Tongue (tissue), 1 donor: ENCODE measurements at regions not wholly inside any gene's neighbourhood (a gene's known extent, or its start where the extent isn't known, plus 50 kb on each side); places are given as distances from the start of the nearest gene placed in this dataset.
"Not testable (repeated sequence)": the region's sequence is repeated elsewhere in the genome, so short reads cannot be mapped to it uniquely, and the experiment has no call there.

Experiments used
- DNase-seq: peaks from one replicate; pipeline ENCODE4 v3.0.0-alpha.2; 2015

DNA sequence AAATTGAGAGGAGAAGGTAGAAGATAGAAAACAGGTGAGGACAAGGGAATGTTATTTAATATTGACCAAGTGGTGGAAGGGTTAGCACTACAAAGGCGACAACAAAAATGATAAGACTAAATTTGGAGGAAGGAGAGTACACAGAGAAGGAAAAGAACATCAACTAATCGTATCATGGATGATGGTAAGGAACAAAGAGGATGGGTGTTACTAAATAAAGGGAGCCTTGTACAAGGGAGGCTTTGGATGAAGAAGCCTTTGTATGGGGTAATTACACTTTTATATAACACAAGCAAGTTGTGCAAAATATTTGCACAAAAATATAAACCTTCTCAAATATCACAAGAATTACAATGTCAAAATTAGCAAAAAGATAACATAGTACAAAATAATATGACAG is 125.7 kb downstream of the ZNF608 start:
- DNase-seq: no peak

DNA sequence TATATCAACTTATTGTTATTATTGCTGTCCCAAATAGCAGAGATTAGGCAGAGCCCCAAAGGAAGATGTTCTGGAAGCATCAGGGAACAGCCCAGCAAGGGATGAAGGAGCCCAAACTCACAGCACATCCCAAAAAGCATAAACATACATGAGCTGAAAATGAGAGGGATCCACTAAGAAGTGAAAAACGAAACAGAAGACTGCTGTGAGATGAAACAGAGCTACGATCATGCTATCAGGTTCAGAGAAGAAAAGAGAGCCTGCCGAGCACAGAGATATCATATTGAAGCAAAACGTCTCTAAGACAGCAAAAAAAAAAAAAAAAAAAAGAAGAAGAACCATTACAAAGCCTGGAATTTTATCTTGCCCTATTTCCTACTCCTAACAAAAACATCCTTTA is 127.3 kb downstream of the ZNF608 start:
- no peak for DNase-seq

- DNase-seq: no peak
Observed at GRCh38 chr5:124617787-124618186, 128.7 kb downstream of the ZNF608 start.

GRCh38 chr5:124614836-124615385 is 131.5 kb downstream of the ZNF608 start:
- DNase-seq: no peak

- DNase-seq: no peak
Observed at GRCh38 chr5:124614105-124614504, 132.3 kb downstream of the ZNF608 start.

DNA sequence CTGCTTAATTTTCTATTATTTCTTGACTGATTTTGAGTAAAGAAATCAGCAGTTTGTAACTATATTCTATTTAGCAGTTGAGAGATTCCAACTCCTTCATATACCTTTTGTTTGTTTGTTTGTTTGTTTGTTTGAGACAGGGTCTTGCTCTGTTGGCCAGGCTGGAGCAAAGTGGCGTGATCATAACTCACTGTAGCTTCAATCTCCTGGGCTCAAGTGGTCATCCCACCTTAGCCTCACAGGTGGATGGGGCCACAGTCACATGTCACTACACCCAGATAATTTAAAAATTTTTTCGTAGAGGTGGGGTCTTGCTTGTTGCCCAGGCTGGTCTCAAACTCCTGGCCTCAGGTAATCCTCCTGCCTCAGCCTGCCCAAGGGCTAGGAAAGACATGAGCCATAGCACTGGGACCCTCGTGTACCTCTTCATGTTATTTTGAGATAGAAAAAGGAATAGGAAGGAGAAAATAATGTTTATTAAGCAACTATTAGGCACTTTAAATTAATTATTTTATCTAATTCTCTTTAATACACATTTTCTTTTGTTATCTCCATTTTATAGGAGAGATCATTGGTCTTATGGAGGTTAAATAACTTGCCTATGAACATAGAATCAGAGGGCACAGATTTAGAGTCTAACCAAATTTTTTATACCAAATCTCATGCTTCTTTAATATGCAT is 133.0 kb downstream of the ZNF608 start:
- DNase-seq: no peak

DNA sequence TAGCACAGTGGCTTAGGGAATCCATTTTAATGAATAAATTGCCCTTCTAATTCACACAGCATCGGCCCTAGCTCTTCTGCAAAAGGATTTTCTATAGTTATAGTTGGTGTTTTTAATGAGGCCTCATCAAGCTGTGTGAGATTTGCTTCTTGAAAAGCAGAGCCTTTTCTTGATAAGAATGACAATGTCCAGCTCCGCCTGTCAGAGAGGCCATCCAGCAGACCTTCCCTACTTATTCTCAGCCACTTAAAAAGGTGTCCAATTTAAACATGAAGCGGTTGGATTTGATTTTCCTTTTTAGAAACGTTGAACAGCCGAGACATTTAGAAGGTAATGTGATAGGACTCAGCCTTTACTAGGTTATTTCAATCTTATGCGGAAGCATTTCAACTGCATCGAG is 134.4 kb downstream of the ZNF608 start:
- no peak for DNase-seq

DNA sequence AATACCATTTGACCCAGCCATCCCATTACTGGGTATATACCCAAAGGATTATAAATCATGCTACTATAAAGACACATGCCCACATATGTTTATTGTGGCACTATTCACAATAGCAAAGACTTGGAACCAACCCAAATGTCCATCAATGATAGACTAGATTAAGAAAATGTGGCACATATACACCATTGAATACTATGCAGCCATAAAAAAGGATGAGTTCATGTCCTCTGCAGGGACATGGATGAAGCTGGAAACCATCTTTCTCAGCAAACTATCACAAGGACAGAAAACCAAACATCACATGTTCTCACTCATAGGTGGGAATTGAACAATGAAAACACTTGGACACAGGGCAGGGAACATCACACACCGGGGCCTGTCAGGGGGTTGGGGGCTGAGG is 135.2 kb downstream of the ZNF608 start:
- DNase-seq: not testable (repeated sequence)

- DNase-seq: not testable (repeated sequence)
Observed at GRCh38 chr5:124609685-124610084, 136.8 kb downstream of the ZNF608 start.

GRCh38 chr5:124606543-124606942 is 139.9 kb downstream of the ZNF608 start:
- no peak for DNase-seq

- DNase-seq: peak; percentile 43
Observed at GRCh38 chr5:124606093-124606492, 140.3 kb downstream of the ZNF608 start.

DNA sequence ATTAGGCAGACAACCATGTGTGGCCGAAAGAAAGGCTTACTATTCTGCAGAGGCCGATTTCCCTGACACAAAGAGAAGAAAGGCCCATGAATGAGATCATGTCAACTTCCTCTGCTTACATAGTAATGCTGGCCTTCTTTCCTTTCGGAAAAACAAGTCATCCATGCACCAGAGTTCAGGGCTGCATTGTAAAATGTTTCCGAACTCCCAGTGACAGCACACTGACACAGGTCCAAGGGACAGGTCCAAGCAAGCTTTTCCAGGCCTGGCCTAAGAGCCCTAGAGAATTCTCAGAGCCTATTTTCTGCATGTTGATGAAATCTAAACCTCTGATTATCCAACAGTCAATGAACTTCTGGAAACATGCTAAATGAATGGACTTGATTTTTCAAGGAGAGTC is 140.9 kb downstream of the ZNF608 start:
- peak; percentile 90 for DNase-seq

DNA sequence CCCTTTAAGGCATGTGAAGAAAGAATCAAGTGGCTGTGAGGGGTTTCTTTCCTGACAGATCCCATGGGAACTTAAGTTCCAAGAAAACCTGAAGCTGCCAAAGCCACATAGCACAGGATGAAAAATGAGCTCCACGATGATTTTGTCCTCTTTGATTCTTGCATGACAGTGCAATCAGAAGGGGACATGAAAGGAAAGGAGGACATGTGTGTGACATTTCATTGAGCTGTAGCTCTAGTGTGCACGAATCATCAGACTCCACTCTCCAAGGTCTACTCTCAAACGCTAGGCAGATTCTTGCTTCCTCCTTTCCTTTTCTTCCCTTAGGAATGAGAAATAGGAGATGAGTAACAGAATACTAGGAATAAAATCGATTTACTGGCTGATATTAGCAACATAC is 142.0 kb downstream of the ZNF608 start:
- DNase-seq: no peak

GRCh38 chr5:124602925-124603650 is 143.4 kb downstream of the ZNF608 start:
- no peak for DNase-seq

DNA sequence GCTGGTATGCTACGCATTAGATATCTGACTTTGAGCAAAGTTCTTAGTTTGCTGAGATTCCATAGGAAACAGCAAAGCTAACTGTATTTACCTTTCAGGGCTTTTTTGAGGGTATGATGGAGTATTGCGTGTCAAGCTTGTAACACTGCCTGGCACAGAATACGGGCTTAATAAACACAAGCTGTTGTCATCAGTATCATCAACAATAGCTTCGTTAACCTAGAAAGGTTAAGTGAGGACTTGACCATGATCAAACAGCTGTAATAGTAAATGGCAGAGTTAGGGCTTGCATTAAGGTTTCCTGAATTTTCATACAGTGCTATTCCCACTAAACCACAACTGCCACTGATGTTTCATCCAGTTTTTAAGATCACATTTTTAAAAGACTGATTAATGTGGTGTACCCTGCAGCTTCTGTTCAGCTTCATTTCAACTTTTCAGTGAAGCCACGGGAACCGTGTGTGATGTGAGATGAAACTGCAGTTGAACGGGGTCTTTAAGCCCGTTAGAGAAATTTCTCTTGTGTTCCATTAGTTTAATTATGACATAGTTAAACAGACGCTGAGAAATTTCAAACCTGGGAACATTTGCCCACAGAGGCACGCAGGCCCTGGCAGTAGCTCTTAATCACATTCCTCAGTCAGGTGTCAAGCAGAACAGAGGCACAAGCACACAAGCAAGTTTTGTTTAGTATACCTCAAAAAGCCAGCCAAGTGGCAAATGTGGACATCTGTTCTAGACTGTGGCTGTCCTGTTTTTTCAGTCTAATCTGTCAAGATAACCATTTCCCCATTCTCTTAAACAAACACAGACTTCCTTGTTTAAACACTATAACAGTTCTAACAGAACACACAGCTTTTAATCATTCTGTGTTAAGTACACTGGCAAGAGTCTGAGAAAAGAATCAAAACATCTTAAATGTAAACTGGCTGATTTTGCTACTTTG is 147.1 kb downstream of the ZNF608 start:
- peak; percentile 74 for DNase-seq

DNA sequence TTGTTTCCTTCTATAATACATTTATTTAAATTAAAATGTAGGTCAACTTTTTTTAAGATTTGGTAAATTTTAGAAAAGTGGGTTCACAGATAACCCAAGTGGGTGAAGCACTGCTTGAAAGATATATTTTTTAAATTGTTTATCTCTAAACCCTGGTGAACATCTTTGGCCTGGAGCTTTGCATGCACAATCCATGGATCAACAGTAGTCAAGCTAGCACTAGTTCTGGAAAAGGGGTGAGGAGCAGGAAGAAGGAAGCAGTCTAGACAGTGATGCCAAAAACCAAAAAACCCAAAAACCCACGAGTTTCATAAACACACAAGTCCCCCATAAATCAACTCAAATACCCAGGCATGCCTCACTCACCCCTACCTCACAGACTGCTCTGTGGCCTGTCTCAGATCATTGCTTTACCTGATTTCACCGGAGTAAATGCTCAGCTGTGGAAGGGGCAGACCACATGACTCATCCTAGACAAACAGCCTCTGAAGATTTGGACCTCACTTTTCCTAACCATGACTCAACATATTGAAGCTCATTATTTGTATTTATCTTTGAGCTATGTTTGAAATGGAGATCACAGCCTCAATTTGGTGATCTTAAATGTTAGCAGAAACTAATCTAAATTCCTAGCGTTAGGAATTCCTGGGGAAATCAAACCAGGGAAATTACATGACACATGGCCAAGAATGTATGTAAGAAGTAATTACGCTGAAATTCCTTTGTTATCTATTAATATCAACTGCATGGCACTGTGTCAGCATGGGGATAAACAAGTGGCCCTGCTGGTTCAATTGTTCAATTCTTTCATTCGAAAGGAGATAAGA is 149.6 kb downstream of the ZNF608 start:
- no peak for DNase-seq

DNA sequence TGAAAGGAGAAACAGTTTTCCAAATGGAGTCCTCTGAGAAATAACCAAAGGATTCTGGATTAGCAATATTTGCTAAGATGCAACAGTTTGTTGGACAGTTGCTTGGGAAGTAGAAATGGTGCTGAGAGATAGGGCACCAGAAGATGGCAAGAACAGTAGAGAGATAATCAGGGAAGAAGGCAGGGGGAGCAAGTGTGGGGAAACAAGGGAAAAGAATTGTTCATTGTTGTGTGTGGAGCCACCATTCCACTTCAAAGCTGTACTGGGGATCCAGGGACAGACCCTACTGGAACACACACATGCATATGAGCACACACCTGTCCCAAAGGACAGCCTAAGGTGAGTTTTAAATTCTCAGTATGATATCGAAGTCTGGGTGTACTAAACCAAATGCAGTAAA is 152.5 kb downstream of the ZNF608 start:
- no peak for DNase-seq

- no peak for DNase-seq
Observed at GRCh38 chr5:124592891-124593290, 153.5 kb downstream of the ZNF608 start.

- no peak for DNase-seq
Observed at GRCh38 chr5:124591583-124591982, 154.9 kb downstream of the ZNF608 start.

- DNase-seq: no peak
Observed at GRCh38 chr5:124590686-124591085, 155.8 kb downstream of the ZNF608 start.

DNA sequence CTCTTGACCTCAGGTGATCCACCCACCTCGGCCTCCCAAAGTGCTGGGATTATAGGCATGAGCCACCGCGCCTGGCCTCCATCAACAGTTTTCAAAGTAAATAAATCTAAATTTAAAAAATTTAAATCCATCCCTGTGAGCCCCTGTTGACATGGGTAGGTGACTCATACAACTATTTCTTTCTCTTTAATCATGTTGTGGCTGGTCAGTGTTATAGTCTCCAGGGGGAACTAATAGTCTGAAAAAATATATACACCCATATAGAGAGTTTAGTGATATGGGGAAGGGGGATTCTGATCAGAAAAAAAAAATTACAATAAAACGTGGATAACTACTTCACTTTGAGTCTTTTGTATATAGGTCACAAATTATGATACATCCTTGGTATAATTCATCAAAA is 159.2 kb downstream of the ZNF608 start:
- DNase-seq: no peak
